ENCODE measurements at regions not wholly inside any gene's neighbourhood (a gene's known extent, or its start where the extent isn't known, plus 50 kb on each side); places are given as distances from the start of the nearest gene placed in this dataset.

GRCh38 chr3:74288761-74289160 is 325.7 kb downstream of the CNTN3 start:
- no peak for DNase-seq (ENCODE audit: low read depth, low spot score)
- POLR2A ChIA-PET, result no interaction called here
- no peak for TF ChIP-seq CTCF (IDR thresholded peaks at IDR 0.05; ENCODE audit: insufficient read depth, low read length, missing control alignments)
- CTCF ChIA-PET, result no interaction called here
- H3K4me3 ChIP-seq (ENCODE audit: low read depth, low read length), result no peak overlapping the region

GRCh38 chr3:74287557-74287956 is 326.9 kb downstream of the CNTN3 start:
- ChIA-PET CTCF (interaction anchor here (1.0 kb wide), 1 partner anchor 19 kb away, joined by 3 read pairs; no protein-coding TSS in a partner anchor), POLR2A (no interaction called here)
- no peak overlapping the region for H3K4me3 ChIP-seq (ENCODE audit: low read depth, low read length)
- DNase-seq (ENCODE audit: low read depth, low spot score), result no peak
- no peak for TF ChIP-seq CTCF (IDR thresholded peaks at IDR 0.05; ENCODE audit: insufficient read depth, low read length, missing control alignments)

- no peak for TF ChIP-seq CTCF (IDR thresholded peaks at IDR 0.05; ENCODE audit: insufficient read depth, low read length, missing control alignments)
- ChIA-PET CTCF (interaction anchor here (1.3 kb wide), 1 partner anchor 14 kb away, joined by 3 read pairs; no protein-coding TSS in a partner anchor), POLR2A (no interaction called here)
Observed at GRCh38 chr3:74282202-74282601, 332.3 kb downstream of the CNTN3 start.

GRCh38 chr3:74281705-74282104 is 332.8 kb downstream of the CNTN3 start:
- no peak for DNase-seq (ENCODE audit: low read depth, low spot score)
- no peak overlapping the region for H3K4me3 ChIP-seq (ENCODE audit: low read depth, low read length)
- ChIA-PET POLR2A (no interaction called here), CTCF (interaction anchor here (1.3 kb wide), 1 partner anchor 14 kb away, joined by 3 read pairs; no protein-coding TSS in a partner anchor)
- TF ChIP-seq CTCF (IDR thresholded peaks at IDR 0.05; ENCODE audit: insufficient read depth, low read length, missing control alignments), result no peak

More at GRCh38 chr3:74282202-74282601, 332.3 kb downstream of the CNTN3 start:
- DNase-seq (ENCODE audit: low read depth, low spot score), result no peak
- no peak overlapping the region for H3K4me3 ChIP-seq (ENCODE audit: low read depth, low read length)

- H3K4me3 ChIP-seq (ENCODE audit: low read depth, low read length), result no peak overlapping the region
- ChIA-PET CTCF (no interaction called here), POLR2A (no interaction called here)
- TF ChIP-seq CTCF (IDR thresholded peaks at IDR 0.05; ENCODE audit: insufficient read depth, low read length, missing control alignments), result no peak
- DNase-seq (ENCODE audit: low read depth, low spot score), result no peak
Observed at GRCh38 chr3:74273555-74274402, 340.7 kb downstream of the CNTN3 start.

- no peak for DNase-seq (ENCODE audit: low read depth, low spot score)
- CTCF ChIA-PET, result no interaction called here
- TF ChIP-seq CTCF (IDR thresholded peaks at IDR 0.05; ENCODE audit: insufficient read depth, low read length, missing control alignments), result no peak
- H3K4me3 ChIP-seq (ENCODE audit: low read depth, low read length), result no peak overlapping the region
- POLR2A ChIA-PET, result no interaction called here
Observed at GRCh38 chr3:74273091-74273490, 341.4 kb downstream of the CNTN3 start.
